ENCODE measurements at regions not wholly inside any gene's neighbourhood (a gene's known extent, or its start where the extent isn't known, plus 50 kb on each side); places are given as distances from the start of the nearest gene placed in this dataset.

DNA sequence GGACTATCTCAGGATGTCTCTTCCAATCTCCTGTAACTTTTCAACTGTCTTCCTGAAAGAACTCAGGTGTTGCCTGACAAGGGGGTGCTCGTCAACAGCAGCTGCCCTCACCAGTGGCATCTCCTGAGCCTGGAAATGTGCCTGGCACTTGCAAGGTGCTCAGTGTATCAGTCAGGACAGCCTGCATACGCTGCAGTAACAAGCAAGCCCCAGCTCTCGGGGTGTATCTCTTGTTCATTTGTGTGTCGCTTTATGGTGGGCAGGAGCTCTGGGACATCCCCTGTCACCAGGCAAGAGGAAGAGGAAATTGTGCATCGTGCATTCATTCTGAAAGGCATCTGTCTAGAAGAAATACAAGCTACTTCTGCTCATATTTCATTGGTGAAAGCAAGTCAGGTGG lies 263.1 kb downstream of the DCDC2C start:
- no peak for DNase-seq (ENCODE audit: low read depth in 2 of 2)
- H3K4me3 ChIP-seq (replicated peaks in 1 of 2; ENCODE audit: low read depth in 2 of 2, low read length in 2 of 2): no peak overlapping the region
- TF ChIP-seq, protein P1, sequence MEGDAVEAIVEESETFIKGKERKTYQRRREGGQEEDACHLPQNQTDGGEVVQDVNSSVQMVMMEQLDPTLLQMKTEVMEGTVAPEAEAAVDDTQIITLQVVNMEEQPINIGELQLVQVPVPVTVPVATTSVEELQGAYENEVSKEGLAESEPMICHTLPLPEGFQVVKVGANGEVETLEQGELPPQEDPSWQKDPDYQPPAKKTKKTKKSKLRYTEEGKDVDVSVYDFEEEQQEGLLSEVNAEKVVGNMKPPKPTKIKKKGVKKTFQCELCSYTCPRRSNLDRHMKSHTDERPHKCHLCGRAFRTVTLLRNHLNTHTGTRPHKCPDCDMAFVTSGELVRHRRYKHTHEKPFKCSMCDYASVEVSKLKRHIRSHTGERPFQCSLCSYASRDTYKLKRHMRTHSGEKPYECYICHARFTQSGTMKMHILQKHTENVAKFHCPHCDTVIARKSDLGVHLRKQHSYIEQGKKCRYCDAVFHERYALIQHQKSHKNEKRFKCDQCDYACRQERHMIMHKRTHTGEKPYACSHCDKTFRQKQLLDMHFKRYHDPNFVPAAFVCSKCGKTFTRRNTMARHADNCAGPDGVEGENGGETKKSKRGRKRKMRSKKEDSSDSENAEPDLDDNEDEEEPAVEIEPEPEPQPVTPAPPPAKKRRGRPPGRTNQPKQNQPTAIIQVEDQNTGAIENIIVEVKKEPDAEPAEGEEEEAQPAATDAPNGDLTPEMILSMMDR (IDR thresholded peaks at IDR 0.05; ENCODE audit: low read depth, low read length): no peak

DNA sequence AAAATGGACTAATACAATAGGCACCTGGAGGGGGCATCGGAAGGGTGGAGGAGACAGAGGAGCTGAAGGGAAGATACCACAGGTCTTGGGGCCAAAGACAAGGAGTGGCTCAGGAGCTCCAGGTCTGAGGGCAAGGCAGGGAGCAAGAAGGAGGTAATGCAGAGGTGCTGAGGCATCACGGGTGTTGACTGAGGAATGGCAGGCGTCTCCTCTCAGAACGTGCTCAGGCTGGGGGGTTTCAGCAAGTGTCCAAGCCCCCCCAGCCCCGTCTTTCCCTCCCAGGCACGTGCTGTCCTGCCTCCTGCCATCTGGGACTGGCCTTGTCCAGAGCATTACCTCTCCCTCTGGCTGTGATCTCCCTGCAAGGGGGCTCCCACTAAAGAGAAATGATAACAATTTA lies 265.4 kb downstream of the DCDC2C start:
- TF ChIP-seq, protein P1 (IDR thresholded peaks at IDR 0.05; ENCODE audit: low read depth, low read length): no peak
- no peak overlapping the region for H3K4me3 ChIP-seq (replicated peaks in 1 of 2; ENCODE audit: low read depth in 2 of 2, low read length in 2 of 2)
- DNase-seq (ENCODE audit: low read depth in 2 of 2): no peak

DNA sequence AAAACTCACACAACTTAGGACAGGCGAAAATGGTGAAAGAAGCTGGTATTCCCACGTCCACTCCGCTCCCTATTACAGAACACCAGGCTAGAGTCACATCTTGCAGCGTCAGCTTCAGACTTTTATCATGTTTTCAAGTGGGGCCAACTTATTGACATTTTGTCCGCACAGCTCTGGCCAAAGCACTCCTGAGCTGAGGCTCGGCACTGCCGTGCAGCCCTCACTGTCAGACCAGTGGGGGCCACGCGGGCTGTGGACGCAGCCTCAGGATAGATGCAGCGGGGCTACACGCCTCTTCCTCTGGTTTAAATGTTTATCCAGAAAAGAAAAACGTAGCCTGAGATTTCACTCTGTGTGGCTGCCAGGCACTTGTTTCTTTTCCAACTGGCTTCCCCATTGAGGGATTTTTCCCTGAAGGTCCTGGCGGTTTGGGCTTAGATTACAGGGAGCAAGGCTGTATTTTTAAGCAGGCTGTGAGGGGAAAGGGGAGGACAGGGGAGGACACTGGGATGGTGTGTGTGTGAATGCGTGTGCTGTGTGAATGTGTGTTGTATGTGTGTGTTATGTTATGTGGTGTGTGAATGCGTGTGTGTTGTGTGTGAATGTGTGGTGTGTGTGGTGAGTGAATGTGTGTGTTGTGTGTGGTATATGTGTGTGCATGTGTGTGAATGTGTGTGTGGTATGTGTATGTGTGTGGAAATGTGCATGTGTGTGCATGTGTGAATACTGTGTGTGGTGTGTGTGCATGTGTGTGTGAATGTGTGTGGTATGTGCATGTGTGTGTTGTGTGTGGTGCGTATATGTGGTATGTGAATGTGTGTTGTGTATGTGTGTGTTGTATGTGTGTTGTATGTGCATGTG lies 267.6 kb downstream of the DCDC2C start:
- no peak for DNase-seq (ENCODE audit: low read depth in 2 of 2)
- TF ChIP-seq, protein P1 (IDR thresholded peaks at IDR 0.05; ENCODE audit: low read depth, low read length): no peak

DNA sequence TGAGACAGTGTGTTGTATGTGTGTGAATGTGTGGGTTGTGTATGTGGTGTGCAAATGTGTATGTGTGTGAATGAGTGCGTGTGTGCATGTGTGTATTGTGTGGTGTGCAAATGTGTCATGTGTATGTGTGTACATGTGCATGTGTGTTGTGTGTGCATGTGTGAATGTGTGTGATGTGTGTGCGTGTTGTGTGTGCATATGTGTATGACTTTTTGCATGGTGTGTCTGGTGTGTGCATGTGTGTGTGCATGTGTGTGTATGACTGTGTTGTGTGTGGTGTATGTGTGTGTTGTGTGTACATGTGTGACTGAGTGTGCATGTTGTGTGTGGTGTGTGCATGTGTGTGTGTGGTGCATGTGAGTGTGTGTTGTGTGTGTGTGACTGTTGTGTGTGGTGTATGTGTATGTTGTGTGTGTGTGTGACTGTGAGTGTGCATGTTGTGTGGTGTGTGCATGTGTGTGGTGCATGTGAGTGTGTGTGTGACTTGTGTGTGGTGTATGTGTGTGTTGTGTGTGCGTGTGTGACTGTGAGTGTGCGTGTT lies 268.3 kb downstream of the DCDC2C start:
- no peak for DNase-seq (ENCODE audit: low read depth in 2 of 2)
- H3K4me3 ChIP-seq (replicated peaks in 1 of 2; ENCODE audit: low read depth in 2 of 2, low read length in 2 of 2): no peak overlapping the region
- TF ChIP-seq, protein P1 (IDR thresholded peaks at IDR 0.05; ENCODE audit: low read depth, low read length): no peak

More for the DNA sequence above, 267.6 kb downstream of the DCDC2C start:
- no peak overlapping the region for H3K4me3 ChIP-seq (replicated peaks in 1 of 2; ENCODE audit: low read depth in 2 of 2, low read length in 2 of 2)

DNA sequence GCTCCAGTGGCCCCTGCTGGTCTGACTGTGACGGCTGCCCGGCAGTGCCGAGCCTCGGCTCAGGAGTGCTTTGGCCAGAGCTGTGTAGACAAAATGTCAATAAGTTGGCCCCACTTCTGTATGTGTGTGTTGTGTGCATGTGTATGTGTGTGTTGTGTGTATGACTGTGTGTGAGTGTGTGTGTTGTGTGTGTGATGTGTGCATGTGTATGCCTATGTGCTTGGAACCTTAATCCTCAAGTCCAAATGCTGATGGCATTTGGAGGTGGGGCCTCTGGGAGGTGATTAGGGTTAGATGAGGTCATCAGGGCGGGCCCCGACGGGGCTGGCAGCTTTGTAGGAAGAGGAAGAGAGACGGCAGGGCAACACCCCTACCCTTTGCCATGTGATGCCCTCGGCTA lies 269.0 kb downstream of the DCDC2C start:
- TF ChIP-seq, protein P1 (IDR thresholded peaks at IDR 0.05; ENCODE audit: low read depth, low read length): no peak
- no peak for DNase-seq (ENCODE audit: low read depth in 2 of 2)
- no peak overlapping the region for H3K4me3 ChIP-seq (replicated peaks in 1 of 2; ENCODE audit: low read depth in 2 of 2, low read length in 2 of 2)

DNA sequence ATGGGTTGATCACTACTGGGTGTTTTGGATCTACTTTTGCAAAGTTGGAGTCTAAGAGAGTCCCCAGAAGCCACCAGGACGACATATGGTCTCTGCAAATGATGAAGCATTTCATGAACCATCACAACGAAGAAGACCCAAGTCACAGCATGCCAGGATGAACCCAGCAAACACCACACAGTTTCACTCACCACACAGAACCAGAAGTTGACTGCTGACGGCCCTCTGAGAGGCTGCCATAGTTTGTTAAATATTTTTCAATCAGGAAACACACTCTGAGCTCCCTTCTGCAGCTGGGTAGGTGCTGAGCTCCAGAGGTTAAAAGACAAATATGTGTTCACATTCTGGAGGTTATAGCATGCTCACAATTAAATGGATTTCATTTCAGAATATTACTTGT lies 271.4 kb downstream of the DCDC2C start:
- TF ChIP-seq, protein P1 (IDR thresholded peaks at IDR 0.05; ENCODE audit: low read depth, low read length): no peak
- DNase-seq (ENCODE audit: low read depth in 2 of 2): no peak
- H3K4me3 ChIP-seq (replicated peaks in 1 of 2; ENCODE audit: low read depth in 2 of 2, low read length in 2 of 2): no peak overlapping the region

Measured in cardiac fibroblast (primary cell).